Right atrium auricular region (tissue), 2 donors: ENCODE measurements at regions not wholly inside any gene's neighbourhood (a gene's known extent, or its start where the extent isn't known, plus 50 kb on each side); places are given as distances from the start of the nearest gene placed in this dataset.

Experiments
- DNase-seq: peaks from one replicate; pipeline ENCODE4 v3.0.0-alpha.2; 2019; ENCODE audit warnings: low spot score
- H3K27ac ChIP-seq, 2 donors: fragments of 200-600 bp; sonication (generic); 1 replicate in 1 of 2; 2 replicates in 1 of 2; pipeline ENCODE4 v1.5.1; 2016 to 2019
- H3K27me3 ChIP-seq, 2 donors: fragments of 200-600 bp; sonication (generic); one replicate each; pipeline versions ENCODE4 v1.5.1 to v1.6.0; 2017 to 2019
- H3K36me3 ChIP-seq: fragments of 200-600 bp; sonication (generic); one replicate; pipeline ENCODE4 v1.5.1; 2016
- H3K4me1 ChIP-seq, 2 donors: fragments of 200-600 bp; sonication (generic); one replicate each; pipeline versions ENCODE4 v1.5.1 to v1.6.0; 2017 to 2019
- H3K4me3 ChIP-seq, 2 donors: fragments of 200-600 bp; sonication (generic); 1 replicate in 1 of 2; 2 replicates in 1 of 2; pipeline ENCODE4 v1.5.1; 2017 to 2019; ENCODE audit warnings: mild to moderate bottlenecking in 1 of 2, moderate library complexity in 1 of 2
- H3K9me3 ChIP-seq, 2 donors: fragments of 200-600 bp; sonication (generic); one replicate each; pipeline ENCODE4 v1.5.1; 2019
- CTCF ChIP-seq, 2 donors: fragments of 200-600 bp; sonication (generic); IDR thresholded peaks; one replicate each; pipeline ENCODE4 v1.5.1; 2019; ENCODE audit warnings: antibody characterized with exemption in 2 of 2

- Histone ChIP-seq H3K36me3 (no peaks in the 10 kb centered on the region), H3K27me3 (no peaks in the 10 kb centered on the region), H3K4me1 (peaks cover 0 to 14% of the 10 kb centered on the region in 2 donors), H3K9me3 (no peaks in the 10 kb centered on the region), H3K27ac (peak overlapping the region in 1 of 2 donors; percentile 5), H3K4me3 (peak overlapping the region in 1 of 2 donors; percentile 0)
- TF ChIP-seq CTCF (IDR thresholded peaks at IDR 0.05) = no peak
- no peak for DNase-seq
Measured at GRCh38 chr10:3271354-3272115, 99.0 kb upstream of the PITRM1 start.

- DNase-seq = no peak
- H3K4me1 ChIP-seq = peaks cover 0 to 14% of the 10 kb centered on the region in 2 donors
- H3K4me3 ChIP-seq = no peak overlapping the region
- peak overlapping the region in 1 of 2 donors; percentile 5 for H3K27ac ChIP-seq
- no peak for TF ChIP-seq CTCF (IDR thresholded peaks at IDR 0.05)
- H3K9me3 ChIP-seq = no peaks in the 10 kb centered on the region
- H3K27me3 ChIP-seq = no peaks in the 10 kb centered on the region
- no peaks in the 10 kb centered on the region for H3K36me3 ChIP-seq
Measured at GRCh38 chr10:3270577-3271316, 98.2 kb upstream of the PITRM1 start.

GRCh38 chr10:3268025-3268424 is 95.4 kb upstream of the PITRM1 start:
- H3K36me3 ChIP-seq = no peaks in the 10 kb centered on the region
- no peak for DNase-seq
- H3K4me3 ChIP-seq = no peak overlapping the region
- H3K27ac ChIP-seq = no peak overlapping the region
- no peaks in the 10 kb centered on the region for H3K9me3 ChIP-seq
- no peak for TF ChIP-seq CTCF (IDR thresholded peaks at IDR 0.05)
- peaks cover 0 to 14% of the 10 kb centered on the region in 2 donors for H3K4me1 ChIP-seq
- H3K27me3 ChIP-seq = no peaks in the 10 kb centered on the region

GRCh38 chr10:3265088-3265487 is 92.5 kb upstream of the PITRM1 start:
- Histone ChIP-seq H3K27ac (no peak overlapping the region), H3K27me3 (no peaks in the 10 kb centered on the region), H3K36me3 (no peaks in the 10 kb centered on the region), H3K9me3 (no peaks in the 10 kb centered on the region), H3K4me3 (no peak overlapping the region), H3K4me1 (no peaks in the 10 kb centered on the region)
- TF ChIP-seq CTCF (IDR thresholded peaks at IDR 0.05) = no peak
- no peak for DNase-seq

- H3K36me3 ChIP-seq = no peaks in the 10 kb centered on the region
- DNase-seq = no peak
- H3K27me3 ChIP-seq = no peaks in the 10 kb centered on the region
- H3K4me3 ChIP-seq = no peak overlapping the region
- no peaks in the 10 kb centered on the region for H3K4me1 ChIP-seq
- peak overlapping the region in 1 of 2 donors; percentile 35 for H3K27ac ChIP-seq
- no peak for TF ChIP-seq CTCF (IDR thresholded peaks at IDR 0.05)
- H3K9me3 ChIP-seq = no peaks in the 10 kb centered on the region
Measured at GRCh38 chr10:3264161-3264761, 91.7 kb upstream of the PITRM1 start.
